ENCODE measurements at regions not wholly inside any gene's neighbourhood (a gene's known extent, or its start where the extent isn't known, plus 50 kb on each side); places are given as distances from the start of the nearest gene placed in this dataset.

DNA sequence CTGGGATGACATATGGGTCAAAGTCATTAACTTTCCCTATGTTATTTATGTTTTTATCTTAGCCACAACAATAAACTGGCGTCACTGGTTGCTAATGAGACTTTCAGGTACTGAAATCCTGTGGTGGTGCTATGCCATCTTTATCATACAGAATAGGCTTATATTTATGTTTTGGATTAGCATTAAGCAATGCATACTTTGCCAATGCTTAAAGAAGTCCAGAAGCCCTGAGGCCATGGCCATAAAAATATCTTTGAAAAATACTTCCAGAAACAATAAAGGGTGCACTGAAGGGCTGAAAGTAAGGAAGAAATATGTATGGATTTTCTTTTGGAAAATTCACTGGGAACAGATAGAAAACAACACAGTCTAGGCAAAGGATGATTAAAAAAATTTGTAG is 304.6 kb upstream of the SLC10A2 start:
- TF ChIP-seq, protein P1, sequence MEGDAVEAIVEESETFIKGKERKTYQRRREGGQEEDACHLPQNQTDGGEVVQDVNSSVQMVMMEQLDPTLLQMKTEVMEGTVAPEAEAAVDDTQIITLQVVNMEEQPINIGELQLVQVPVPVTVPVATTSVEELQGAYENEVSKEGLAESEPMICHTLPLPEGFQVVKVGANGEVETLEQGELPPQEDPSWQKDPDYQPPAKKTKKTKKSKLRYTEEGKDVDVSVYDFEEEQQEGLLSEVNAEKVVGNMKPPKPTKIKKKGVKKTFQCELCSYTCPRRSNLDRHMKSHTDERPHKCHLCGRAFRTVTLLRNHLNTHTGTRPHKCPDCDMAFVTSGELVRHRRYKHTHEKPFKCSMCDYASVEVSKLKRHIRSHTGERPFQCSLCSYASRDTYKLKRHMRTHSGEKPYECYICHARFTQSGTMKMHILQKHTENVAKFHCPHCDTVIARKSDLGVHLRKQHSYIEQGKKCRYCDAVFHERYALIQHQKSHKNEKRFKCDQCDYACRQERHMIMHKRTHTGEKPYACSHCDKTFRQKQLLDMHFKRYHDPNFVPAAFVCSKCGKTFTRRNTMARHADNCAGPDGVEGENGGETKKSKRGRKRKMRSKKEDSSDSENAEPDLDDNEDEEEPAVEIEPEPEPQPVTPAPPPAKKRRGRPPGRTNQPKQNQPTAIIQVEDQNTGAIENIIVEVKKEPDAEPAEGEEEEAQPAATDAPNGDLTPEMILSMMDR (IDR thresholded peaks at IDR 0.05; ENCODE audit: poor library complexity), result no peak
- no peak for TF ChIP-seq EZH2 (IDR thresholded peaks at IDR 0.05; ENCODE audit: borderline replicate concordance)
- TF ChIP-seq EZH2phosphoT487 (IDR thresholded peaks at IDR 0.05; ENCODE audit: low read depth, severe bottlenecking, unreplicated experiment), result no peak

Data from hepatocyte (in vitro differentiated cells).